OCI-M1 (cell line): ENCODE measurements at regions not wholly inside any gene's neighbourhood (a gene's known extent, or its start where the extent isn't known, plus 50 kb on each side); places are given as distances from the start of the nearest gene placed in this dataset.

Experiments used
- DNase-seq: peaks from one replicate; lab custom pipeline; 2025; lab: John Stamatoyannopoulos, UW

DNA sequence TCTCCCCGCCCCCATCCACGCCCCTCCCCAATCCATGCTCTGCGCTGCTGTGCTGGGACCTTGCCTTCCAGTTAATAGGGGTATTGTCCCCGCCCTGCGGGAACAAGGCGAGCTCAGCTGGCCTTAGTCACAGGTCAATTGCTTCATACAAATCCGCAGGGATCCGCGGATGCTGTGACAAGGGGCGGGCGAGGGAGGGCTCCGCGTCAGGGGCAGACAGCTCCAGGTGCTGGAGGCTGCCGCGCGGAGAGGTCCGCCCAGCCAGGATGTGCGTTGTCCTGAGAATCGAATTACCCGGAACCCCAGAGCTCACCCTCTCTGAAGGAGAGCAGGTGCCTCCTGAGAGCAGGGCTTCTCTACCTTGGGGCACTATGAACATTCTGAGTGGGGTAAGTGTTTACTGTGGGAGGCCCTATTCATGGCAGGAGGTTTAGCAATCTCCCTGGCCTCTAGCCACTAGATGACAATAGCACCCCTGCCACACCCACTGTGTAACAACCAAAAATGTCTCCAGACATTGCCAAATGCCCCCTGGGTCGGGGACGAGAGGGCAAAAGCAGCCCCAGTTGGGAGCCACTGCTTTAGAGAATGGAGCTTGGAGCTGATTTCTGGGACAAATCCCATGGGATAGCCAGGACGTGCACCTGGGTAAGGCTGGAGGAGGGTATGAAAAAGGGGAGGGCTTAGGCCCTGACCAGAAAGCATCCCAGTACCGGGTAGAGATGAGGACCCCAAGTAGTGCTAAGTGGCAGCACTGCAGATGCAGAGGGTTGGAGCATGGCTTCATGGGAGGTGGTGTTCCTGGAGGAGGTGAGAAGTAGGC lies 138.2 kb downstream of the CYLD start:
- no peak for DNase-seq

DNA sequence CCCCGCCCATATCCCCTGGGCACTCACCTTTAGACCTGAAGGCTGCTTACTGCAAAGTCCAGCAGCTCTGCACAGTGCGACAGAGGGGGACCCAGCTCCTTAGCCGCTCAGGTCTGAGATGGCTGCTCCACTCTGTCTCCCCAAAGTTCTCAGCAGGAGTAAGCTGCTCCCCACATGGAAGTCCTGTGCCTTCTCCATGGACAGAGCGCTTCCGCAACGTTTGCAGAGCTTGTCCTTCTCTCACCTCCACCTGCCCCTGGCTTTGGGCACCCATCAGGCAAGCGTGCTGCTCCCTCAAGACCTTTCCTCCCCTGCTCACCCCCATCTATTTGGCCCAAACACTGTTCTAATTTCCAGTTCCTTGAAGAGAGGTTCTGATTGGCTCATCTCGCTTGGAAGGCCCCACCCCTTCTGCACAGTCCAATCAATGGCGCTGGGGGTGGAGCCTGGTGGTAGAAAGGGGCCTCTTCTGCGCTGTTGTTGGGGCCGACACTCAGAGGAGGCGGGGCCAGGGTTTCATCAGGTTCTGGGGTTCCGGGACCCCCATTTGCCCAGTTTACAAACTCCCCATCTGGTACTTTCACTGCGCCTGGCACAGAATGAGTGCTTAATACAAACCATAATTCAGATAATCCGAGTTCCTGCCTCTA lies 137.2 kb downstream of the CYLD start:
- DNase-seq, result no peak

DNA sequence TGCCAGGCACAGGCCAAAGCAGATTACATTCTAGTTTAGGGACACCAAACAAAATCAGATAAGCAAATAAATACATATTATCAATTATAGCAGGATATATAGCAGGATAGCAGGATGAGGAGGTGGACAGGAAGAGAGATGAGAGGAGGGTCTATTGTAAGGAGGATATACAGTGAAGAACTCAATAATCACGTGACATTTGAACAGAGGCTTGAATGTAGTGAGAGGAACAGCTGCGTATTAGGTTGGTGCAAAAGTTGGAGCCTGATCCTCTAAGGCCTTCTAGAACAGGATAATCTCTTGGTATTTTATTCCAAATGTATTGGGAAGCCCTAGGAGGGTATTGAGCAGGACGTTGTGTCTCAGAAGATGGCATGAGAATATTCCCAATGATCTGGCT lies 136.7 kb downstream of the CYLD start:
- DNase-seq, result no peak

DNA sequence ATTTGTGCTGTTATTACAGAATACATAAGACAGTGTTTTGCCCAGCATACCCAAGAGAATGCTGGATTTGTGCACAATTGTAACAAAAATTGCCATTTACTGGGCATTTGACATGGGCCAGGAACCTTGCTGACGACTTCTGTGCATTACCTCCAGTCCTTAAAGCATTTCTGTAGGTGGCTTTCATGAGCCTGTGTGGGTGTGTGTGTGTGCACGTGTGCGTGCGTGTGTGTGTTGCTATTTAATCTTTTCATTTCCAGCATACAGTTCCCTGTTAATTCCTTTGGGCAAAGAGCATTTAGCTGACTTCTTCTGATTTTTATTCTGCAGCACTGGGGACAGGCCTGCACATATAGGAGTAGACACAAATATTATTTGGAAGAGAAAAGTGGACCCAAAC lies 134.4 kb downstream of the CYLD start:
- no peak for DNase-seq

DNA sequence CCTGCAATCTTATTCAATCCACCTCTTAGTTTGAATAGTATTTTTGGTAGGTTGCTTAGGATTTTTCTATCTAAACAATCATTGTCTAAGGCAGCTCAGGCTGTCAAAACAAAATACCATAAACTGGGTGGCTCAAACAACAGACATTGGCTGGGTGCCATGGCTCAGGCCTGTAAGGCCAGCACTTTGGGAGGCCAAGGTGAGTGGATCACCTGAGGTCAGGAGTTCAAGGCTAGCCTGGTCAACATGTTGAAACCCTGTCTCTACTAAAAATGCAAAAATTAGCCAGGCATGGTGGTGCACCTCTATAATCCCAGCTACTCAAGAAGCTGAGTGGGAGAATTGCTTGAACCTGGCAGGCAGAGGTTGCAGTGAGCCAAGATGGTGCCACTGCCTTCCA lies 126.7 kb downstream of the CYLD start:
- DNase-seq, result no peak

DNA sequence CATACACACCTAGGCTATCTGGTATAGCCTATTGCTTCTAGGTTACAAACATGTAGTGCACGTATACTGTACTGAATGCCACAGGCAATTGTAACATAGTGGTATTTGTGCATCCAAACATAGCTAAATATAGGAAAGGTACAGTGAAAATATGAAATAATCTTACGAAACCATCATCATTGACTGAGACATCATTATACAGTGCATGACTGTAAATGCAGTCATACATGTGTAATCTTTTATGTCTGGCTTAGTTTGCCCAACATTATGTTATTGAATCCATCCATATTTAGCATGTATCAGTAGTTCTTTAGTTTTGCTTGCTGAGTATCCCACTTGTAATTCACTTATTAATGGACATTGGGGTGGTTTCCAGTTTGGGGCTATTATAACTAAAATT lies 124.9 kb downstream of the CYLD start:
- no peak for DNase-seq

DNA sequence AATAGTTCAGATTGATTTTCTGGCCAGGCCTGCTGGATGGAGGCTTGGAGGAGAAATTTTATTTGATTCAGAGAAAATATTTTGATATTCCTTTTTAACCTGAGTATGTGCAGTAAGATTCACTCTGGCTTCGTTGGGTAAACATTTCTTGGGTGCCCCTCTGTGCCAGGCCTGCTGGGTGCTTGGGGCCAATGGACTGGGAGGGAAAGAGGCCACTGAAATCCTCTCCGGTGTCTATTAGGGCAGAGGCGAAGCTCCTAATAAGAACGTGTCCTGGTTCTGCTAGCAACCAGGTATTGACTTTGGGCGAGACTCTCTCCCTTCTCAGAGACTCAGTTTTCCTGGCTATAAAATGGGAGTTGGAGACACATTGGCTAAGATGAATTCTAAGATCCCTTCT lies 122.5 kb downstream of the CYLD start:
- no peak for DNase-seq

DNA sequence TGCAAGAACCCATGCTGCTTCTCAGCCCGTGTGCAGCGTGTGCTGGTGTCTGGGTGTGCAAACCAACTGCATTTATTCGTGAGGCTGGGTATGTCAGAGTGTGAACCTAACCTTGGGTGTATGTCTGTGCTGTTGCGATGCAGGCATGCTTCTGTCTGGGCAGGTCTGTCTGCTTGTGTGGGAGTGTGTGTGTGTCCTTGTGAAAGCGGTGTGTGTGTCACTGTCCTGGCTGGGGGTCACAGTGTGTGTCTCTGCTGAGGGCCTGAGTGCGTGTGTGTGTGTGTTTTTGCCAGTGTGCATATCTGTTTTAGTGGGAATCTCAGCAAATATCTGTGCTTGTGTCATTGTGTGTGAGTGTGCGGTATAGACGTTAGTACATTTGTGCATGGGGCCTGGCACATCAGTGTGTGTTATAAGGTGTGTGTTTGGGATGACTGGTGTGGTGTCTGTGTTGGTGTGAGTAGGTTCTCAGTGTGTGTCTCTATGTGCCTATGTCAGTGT lies 121.8 kb downstream of the CYLD start:
- DNase-seq, result no peak

DNA sequence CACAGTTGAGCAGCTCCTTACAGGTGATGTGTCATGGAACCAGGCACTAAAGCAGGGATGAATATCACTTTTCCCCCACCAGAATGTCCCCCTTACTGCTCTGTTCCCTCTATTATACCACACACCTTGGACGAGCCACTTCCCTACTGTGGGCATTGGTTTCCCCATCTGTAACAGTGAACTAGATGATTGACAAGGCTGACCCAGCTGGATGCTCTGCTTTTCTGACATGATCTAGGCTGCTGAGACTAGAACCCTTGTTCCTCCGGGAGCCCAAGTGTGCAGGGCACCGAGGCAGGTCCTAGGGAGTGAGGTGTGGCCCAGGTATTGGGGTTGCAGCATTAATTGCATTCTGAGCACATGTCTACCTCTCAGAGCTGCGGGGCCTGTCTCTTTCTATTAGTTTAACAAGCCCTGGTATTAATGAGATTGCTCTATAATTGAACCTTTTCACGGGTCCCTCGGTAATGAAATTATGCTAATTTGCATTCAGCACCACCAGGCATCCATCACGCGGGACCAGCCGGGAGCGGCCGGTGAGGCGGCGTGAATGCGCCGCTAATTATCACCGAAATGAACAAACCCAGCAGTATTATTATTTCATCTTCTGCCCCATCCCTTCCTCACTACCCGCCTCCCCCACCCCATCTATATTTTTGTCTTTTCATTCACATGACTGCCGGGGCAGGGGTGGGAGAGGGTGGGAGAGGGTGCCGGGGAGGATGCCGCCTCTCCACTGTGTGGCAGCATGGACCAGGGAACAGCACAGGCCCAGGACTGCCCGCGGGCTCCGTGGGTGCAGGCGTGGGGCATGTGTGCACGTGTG lies 121.1 kb downstream of the CYLD start:
- DNase-seq, result no peak

DNA sequence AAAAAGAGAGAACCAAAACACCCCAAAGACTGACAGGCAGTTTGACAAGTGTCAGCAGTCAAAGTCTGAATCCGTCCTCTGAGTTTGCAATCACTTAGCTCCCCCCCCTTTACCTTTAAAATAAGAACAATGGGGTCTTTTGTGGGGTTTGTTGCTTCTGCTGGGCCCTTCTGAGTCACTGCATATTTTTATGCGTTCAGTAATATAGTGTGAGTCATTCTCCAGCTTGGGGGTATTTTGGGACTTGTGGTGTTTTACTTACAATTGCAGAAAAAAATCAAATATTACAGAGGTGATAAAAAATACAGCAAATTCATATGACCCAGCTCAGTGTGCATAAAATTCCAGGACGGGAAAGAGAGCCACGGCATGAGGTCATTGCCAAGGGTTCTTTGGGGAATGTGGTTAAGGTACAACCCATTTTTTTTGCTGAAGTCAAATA lies 120.1 kb downstream of the CYLD start:
- no peak for DNase-seq

DNA sequence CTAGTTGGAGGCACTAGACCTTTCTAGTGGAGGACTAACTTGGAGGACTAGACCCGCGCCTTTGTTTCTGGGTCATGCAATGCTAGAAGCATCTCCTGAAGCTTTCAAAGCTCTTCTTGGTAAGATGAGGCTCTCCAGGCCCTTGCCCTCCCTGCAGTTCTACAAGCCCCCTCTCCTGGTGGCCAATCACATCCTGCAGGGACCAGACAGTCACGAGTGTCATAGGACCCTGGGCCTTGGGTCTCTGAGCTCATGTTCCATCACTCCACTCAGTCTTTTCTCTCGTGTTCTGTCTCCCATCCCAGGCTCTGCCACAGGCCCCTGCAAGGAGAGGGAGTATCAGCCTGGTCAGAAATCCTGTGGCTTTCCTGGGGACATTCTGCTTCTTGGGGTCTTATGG lies 119.6 kb downstream of the CYLD start:
- DNase-seq, result no peak

DNA sequence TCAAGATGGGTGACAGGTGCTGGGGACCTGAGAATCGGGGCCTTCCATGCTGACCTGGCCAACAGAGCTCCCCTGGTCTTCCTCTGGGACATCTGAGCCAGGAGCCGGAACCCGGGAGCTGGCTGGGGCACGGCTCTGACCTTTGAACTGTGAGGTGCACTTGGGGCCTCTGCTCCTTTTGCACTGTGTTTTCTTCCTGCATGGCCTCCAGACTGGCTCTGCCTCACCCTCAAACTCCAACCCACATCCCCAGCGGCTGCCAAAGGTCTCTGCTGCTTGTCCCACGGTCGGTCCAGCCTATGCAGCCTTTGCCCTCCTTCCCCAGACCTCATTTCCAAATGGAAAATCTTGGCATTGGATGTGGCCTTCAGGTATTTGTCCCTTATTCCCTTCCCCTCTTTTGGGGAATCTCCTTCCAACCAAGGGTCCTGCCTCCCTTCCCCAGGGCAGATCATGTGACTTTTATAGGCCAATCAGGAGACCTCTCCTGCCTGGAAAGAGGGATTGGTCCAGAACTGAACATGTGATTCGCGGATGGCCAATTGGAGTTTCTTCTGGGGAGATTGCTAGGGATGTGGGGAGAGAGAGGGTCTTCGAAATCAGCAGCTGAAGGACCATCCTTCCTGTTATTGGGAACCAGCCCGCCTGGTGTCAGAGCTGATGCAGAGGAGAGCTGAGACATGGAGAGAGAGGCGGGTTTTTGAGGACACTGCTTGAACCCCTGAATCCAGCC lies 117.9 kb downstream of the CYLD start:
- DNase-seq, result no peak

DNA sequence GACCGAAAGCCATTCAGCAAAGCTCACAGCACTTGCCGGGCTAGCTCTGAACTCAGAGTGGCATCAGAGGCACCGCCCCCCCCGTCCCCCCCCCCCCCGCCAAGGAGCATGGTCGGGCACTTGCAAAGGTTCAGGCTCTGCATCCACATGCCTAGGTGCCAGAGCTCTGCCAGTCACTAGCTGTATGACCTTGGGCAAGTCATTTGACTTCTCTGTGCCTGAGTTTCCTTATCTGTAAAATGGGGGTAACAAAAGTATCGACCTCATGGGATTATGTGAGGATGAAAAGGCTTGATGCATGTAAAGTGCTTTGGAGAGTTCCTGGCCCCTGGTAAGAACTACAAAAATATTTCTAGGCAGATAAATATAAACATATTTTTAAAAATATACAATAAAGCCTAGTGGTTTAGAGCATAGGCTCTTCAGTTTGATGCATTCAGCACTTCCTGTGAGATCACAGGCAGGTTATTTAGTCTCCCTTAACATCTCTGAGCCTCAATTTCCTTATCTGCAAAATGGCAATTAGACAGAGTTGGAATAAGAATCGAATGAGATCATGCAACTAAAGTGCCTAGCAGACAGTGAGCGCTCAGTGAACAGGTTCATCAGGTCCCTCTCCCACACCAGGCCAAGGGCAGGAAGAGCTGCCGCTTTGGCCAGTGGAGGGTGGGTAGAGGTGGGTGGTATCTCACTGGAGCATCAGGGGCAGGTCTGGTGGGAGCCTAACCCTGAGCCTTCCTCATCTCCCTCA lies 117.2 kb downstream of the CYLD start:
- no peak for DNase-seq

DNA sequence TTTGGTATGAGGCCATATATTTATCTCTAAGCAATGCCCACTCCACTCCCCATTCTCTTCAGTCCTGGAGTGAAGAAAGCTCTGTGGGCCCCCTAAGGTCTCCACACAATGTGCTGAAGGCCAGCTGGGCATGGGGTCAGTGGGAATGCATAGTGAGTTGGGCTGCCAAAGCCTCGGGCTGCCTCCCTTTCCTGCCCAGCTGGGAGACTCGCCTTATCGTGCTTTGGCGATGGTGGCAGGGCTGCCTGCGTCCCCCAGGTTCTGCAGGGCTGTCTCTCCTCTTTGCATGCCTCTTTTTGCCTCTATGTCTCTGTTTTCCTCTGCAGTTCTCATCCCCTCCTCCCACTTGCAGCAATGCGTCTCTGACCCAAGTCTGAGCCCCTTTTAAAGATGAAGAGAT lies 116.5 kb downstream of the CYLD start:
- no peak for DNase-seq

DNA sequence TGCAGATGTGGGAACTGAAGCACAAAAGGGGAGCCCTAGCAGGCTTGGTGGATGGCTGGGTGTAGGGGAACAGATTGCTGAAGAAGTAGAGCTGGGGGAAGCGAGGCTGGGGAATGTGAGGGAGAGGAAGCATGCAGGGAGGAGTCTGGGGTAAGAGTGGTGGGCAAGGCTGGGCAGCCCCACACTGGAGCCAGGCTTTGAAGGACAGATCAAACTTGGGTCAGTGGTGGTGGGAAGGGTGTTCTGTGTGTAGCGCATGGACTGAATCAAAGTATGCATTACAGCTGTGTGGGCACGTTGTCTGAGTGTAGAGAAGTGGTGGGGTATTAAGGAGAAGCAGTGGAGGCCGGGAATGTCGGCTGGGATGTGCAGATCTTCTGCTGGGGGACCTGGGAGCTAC lies 116.0 kb downstream of the CYLD start:
- no peak for DNase-seq

DNA sequence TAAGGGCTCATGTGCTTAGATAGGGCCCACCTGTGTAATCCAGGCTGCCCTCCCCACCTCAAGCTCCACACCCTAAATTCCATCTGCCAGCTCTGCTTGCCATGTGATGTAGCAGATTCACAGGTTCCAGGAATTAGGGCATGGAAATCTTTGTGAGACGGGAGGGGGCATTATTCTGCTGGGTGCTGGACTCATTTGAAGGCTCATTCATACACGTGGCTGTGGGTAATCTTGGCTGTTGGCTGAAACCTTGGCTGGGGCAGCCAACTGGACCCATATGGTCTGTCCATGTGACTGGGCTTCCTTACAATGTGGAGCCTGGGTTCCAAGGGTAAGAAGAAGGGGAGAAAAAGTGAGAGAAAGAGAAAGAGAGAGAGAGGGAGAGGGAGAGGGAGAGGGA lies 115.1 kb downstream of the CYLD start:
- DNase-seq, result no peak

DNA sequence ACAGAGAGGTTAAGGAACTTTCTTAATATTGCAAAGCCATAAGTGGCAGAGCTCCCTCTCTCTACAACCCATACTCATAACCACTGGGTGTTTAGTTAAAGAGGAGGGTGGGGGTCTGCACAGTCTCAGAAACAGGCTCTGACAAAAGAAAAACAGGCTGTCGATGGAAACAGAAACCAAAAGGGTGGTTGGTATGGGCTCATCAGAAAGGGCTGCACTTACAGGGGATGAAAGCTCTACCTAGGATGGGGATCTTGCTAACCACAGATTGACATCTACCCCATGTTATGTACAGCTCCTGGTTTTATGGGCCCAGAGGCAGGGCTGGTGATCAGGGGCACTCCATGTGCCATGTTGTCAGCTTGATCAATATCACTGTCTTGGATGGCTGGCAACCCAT lies 111.4 kb downstream of the CYLD start:
- no peak for DNase-seq
